Spleen (tissue), 7 donors: ENCODE measurements at regions not wholly inside any gene's neighbourhood (a gene's known extent, or its start where the extent isn't known, plus 50 kb on each side); places are given as distances from the start of the nearest gene placed in this dataset.

Experiments used
- CTCF ChIP-seq, 11 experiments: fragments of 200-600 bp in 7 of 11; fragments of 450-650 bp in 4 of 11; sonication (generic) in 4 of 11; IDR thresholded peaks in 8 of 11; conservative IDR thresholded peaks in 3 of 11; 1 replicate in 7 of 11; 2 replicates in 4 of 11; pipeline versions ENCODE4 v1.4.0 to v1.8.0; 2016 to 2021; ENCODE audit warnings: antibody characterized with exemption in 11 of 11, inconsistent platforms in 4 of 11, mild to moderate bottlenecking in 1 of 11
- POLR2A ChIP-seq, 3 donors: fragments of 450-650 bp; IDR thresholded peaks; one replicate each; pipeline ENCODE4 v1.5.1; 2017; ENCODE audit warnings: antibody characterized with exemption in 3 of 3, mild to moderate bottlenecking in 1 of 3
- POLR2AphosphoS5 ChIP-seq, 3 donors: sonication (generic); formaldehyde crosslinking; IDR thresholded peaks; one replicate each; pipeline ENCODE4 v1.5.1; 2017; ENCODE audit warnings: antibody characterized with exemption in 3 of 3
- donor health status: DM: no; HTN: no; CAD: no; lungs with moderate emphysema.
- donor health status: DM: no; HTN: no; CAD: no.
- donor health status: DM: no; HTN: no; CAD: no.

GRCh38 chr10:78164702-78165101, 131.0 kb downstream of the RPS24 start:
- TF ChIP-seq CTCF (IDR thresholded peaks at IDR 0.05 in 8 of 11, conservative IDR thresholded peaks at IDR 0.05 in 3 of 11), result no peak
- TF ChIP-seq POLR2A (IDR thresholded peaks at IDR 0.05), result no peak
- TF ChIP-seq POLR2AphosphoS5 (IDR thresholded peaks at IDR 0.05), result no peak
